ENCODE measurements at regions not wholly inside any gene's neighbourhood (a gene's known extent, or its start where the extent isn't known, plus 50 kb on each side); places are given as distances from the start of the nearest gene placed in this dataset.

GRCh38 chr1:239322369-239322768, 64.0 kb upstream of the CHRM3 start:
- no peak for DNase-seq (ENCODE audit: low spot score)
- Mint-ChIP-seq H3K27ac (no peak overlapping the region), H3K4me3 (no peak overlapping the region), H3K4me1 (ENCODE audit: low read depth in 2 of 2) (no peaks in the 10 kb centered on the region), H3K27me3 (no peaks in the 10 kb centered on the region), H3K36me3 (no peaks in the 10 kb centered on the region), H3K9me3 (no peaks in the 10 kb centered on the region)
- no peak for ATAC-seq

GRCh38 chr1:239321877-239322276, 64.5 kb upstream of the CHRM3 start:
- DNase-seq (ENCODE audit: low spot score): no peak
- Mint-ChIP-seq H3K4me3 (no peak overlapping the region), H3K4me1 (ENCODE audit: low read depth in 2 of 2) (no peaks in the 10 kb centered on the region), H3K27me3 (no peaks in the 10 kb centered on the region), H3K27ac (no peak overlapping the region), H3K36me3 (no peaks in the 10 kb centered on the region), H3K9me3 (no peaks in the 10 kb centered on the region)
- no peak for ATAC-seq

- Mint-ChIP-seq H3K36me3 (no peaks in the 10 kb centered on the region), H3K4me3 (no peak overlapping the region), H3K27ac (no peak overlapping the region), H3K27me3 (no peaks in the 10 kb centered on the region), H3K4me1 (ENCODE audit: low read depth in 2 of 2) (no peaks in the 10 kb centered on the region), H3K9me3 (no peaks in the 10 kb centered on the region)
- ATAC-seq (no peak), DNase-seq (ENCODE audit: low spot score) (no peak)
These were observed 68.4 kb upstream of the CHRM3 start for GRCh38 chr1:239317948-239318347.

- DNase-seq (ENCODE audit: low spot score): no peak
- Mint-ChIP-seq H3K4me1 (ENCODE audit: low read depth in 2 of 2) (no peaks in the 10 kb centered on the region), H3K27ac (no peak overlapping the region), H3K36me3 (no peaks in the 10 kb centered on the region), H3K4me3 (no peak overlapping the region), H3K9me3 (no peaks in the 10 kb centered on the region), H3K27me3 (no peaks in the 10 kb centered on the region)
- ATAC-seq: no peak
These were observed 70.6 kb upstream of the CHRM3 start for GRCh38 chr1:239315631-239316217.

GRCh38 chr1:239311331-239311730, 75.0 kb upstream of the CHRM3 start:
- no peak for ATAC-seq
- H3K27ac Mint-ChIP-seq: no peak overlapping the region
- H3K36me3 Mint-ChIP-seq: no peaks in the 10 kb centered on the region
- H3K4me3 Mint-ChIP-seq: no peak overlapping the region
- no peaks in the 10 kb centered on the region for H3K4me1 Mint-ChIP-seq (ENCODE audit: low read depth in 2 of 2)
- no peaks in the 10 kb centered on the region for H3K27me3 Mint-ChIP-seq
- H3K9me3 Mint-ChIP-seq: no peaks in the 10 kb centered on the region
- no peak for DNase-seq (ENCODE audit: low spot score)

- no peaks in the 10 kb centered on the region for H3K9me3 Mint-ChIP-seq
- H3K36me3 Mint-ChIP-seq: no peaks in the 10 kb centered on the region
- no peaks in the 10 kb centered on the region for H3K4me1 Mint-ChIP-seq (ENCODE audit: low read depth in 2 of 2)
- DNase-seq (ENCODE audit: low spot score) (no peak), ATAC-seq (peak in 1 of 2 donors; percentile 63)
- H3K4me3 Mint-ChIP-seq: no peak overlapping the region
- H3K27me3 Mint-ChIP-seq: no peaks in the 10 kb centered on the region
- H3K27ac Mint-ChIP-seq: no peak overlapping the region
These were observed 77.6 kb upstream of the CHRM3 start for GRCh38 chr1:239308701-239309333.

- Mint-ChIP-seq H3K4me1 (ENCODE audit: low read depth in 2 of 2) (no peaks in the 10 kb centered on the region), H3K27me3 (no peaks in the 10 kb centered on the region), H3K9me3 (no peaks in the 10 kb centered on the region), H3K27ac (no peak overlapping the region), H3K4me3 (no peak overlapping the region), H3K36me3 (no peaks in the 10 kb centered on the region)
- ATAC-seq: no peak
- no peak for DNase-seq (ENCODE audit: low spot score)
These were observed 78.5 kb upstream of the CHRM3 start for GRCh38 chr1:239307886-239308285.

GRCh38 chr1:239306426-239306825, 79.9 kb upstream of the CHRM3 start:
- H3K4me1 Mint-ChIP-seq (ENCODE audit: low read depth in 2 of 2): no peaks in the 10 kb centered on the region
- ATAC-seq (no peak), DNase-seq (ENCODE audit: low spot score) (no peak)
- H3K27me3 Mint-ChIP-seq: no peaks in the 10 kb centered on the region
- no peaks in the 10 kb centered on the region for H3K9me3 Mint-ChIP-seq
- H3K27ac Mint-ChIP-seq: no peak overlapping the region
- H3K4me3 Mint-ChIP-seq: no peak overlapping the region
- no peaks in the 10 kb centered on the region for H3K36me3 Mint-ChIP-seq

- H3K9me3 Mint-ChIP-seq: peaks cover 4% of the 10 kb centered on the region
- no peak overlapping the region for H3K27ac Mint-ChIP-seq
- no peaks in the 10 kb centered on the region for H3K36me3 Mint-ChIP-seq
- ATAC-seq: no peak
- H3K4me1 Mint-ChIP-seq (ENCODE audit: low read depth in 2 of 2): no peaks in the 10 kb centered on the region
- no peak overlapping the region for H3K4me3 Mint-ChIP-seq
- DNase-seq (ENCODE audit: low spot score): no peak
- no peaks in the 10 kb centered on the region for H3K27me3 Mint-ChIP-seq
These were observed 83.1 kb upstream of the CHRM3 start for GRCh38 chr1:239303289-239303688.

- Mint-ChIP-seq H3K4me3 (no peak overlapping the region), H3K27ac (no peak overlapping the region), H3K27me3 (no peaks in the 10 kb centered on the region), H3K9me3 (peaks cover 4% of the 10 kb centered on the region), H3K4me1 (ENCODE audit: low read depth in 2 of 2) (no peaks in the 10 kb centered on the region), H3K36me3 (no peaks in the 10 kb centered on the region)
- DNase-seq (ENCODE audit: low spot score): no peak
- no peak for ATAC-seq
These were observed 83.7 kb upstream of the CHRM3 start for GRCh38 chr1:239302696-239303095.

GRCh38 chr1:239301251-239301650, 85.1 kb upstream of the CHRM3 start:
- no peaks in the 10 kb centered on the region for H3K27me3 Mint-ChIP-seq
- no peaks in the 10 kb centered on the region for H3K36me3 Mint-ChIP-seq
- H3K9me3 Mint-ChIP-seq: peaks cover 4% of the 10 kb centered on the region
- no peaks in the 10 kb centered on the region for H3K4me1 Mint-ChIP-seq (ENCODE audit: low read depth in 2 of 2)
- DNase-seq (ENCODE audit: low spot score): no peak
- no peak for ATAC-seq
- no peak overlapping the region for H3K4me3 Mint-ChIP-seq
- no peak overlapping the region for H3K27ac Mint-ChIP-seq

- no peaks in the 10 kb centered on the region for H3K4me1 Mint-ChIP-seq (ENCODE audit: low read depth in 2 of 2)
These were observed 88.5 kb upstream of the CHRM3 start for GRCh38 chr1:239297910-239298309.

GRCh38 chr1:239293350-239294110, 92.8 kb upstream of the CHRM3 start:
- DNase-seq (ENCODE audit: low spot score) (no peak), ATAC-seq (no peak)
- Mint-ChIP-seq H3K4me3 (no peak overlapping the region), H3K27me3 (no peaks in the 10 kb centered on the region), H3K27ac (no peak overlapping the region), H3K9me3 (no peaks in the 10 kb centered on the region), H3K36me3 (no peaks in the 10 kb centered on the region), H3K4me1 (ENCODE audit: low read depth in 2 of 2) (no peaks in the 10 kb centered on the region)

More at GRCh38 chr1:239297910-239298309, 88.5 kb upstream of the CHRM3 start:
- H3K27me3 Mint-ChIP-seq: no peaks in the 10 kb centered on the region
- no peak overlapping the region for H3K4me3 Mint-ChIP-seq
- ATAC-seq (no peak), DNase-seq (ENCODE audit: low spot score) (no peak)
- no peak overlapping the region for H3K27ac Mint-ChIP-seq
- peaks cover 4% of the 10 kb centered on the region for H3K9me3 Mint-ChIP-seq
- H3K36me3 Mint-ChIP-seq: no peaks in the 10 kb centered on the region

- no peak overlapping the region for H3K27ac Mint-ChIP-seq
- no peaks in the 10 kb centered on the region for H3K36me3 Mint-ChIP-seq
- no peaks in the 10 kb centered on the region for H3K27me3 Mint-ChIP-seq
- no peak overlapping the region for H3K4me3 Mint-ChIP-seq
- no peaks in the 10 kb centered on the region for H3K4me1 Mint-ChIP-seq (ENCODE audit: low read depth in 2 of 2)
- ATAC-seq: no peak
- peaks cover 3% of the 10 kb centered on the region for H3K9me3 Mint-ChIP-seq
- DNase-seq (ENCODE audit: low spot score): no peak
These were observed 97.4 kb upstream of the CHRM3 start for GRCh38 chr1:239288820-239289554.

All from natural killer cell treated with Interleukin-12 subunit alpha and Interleukin-12 subunit beta and Interleukin-15 and Interleukin-18, amount 100 ng/mL, for 72 hours (primary cell).